ENCODE measurements at regions not wholly inside any gene's neighbourhood (a gene's known extent, or its start where the extent isn't known, plus 50 kb on each side); places are given as distances from the start of the nearest gene placed in this dataset.

- Mint-ChIP-seq H3K36me3 (ENCODE audit: insufficient read depth) (peaks cover 6% of the 10 kb centered on the region), H3K4me3 (no peak overlapping the region), H3K27ac (no peak overlapping the region), H3K9me3 (peaks cover 0 to 2% of the 10 kb centered on the region in 2 donors), H3K27me3 (no peaks in the 10 kb centered on the region), H3K4me1 (ENCODE audit: low read depth in 2 of 2) (no peaks in the 10 kb centered on the region)
- DNase-seq (no peak), ATAC-seq (replicated peaks) (no peak)
Observed at GRCh38 chr4:112860830-112861690, 188.4 kb upstream of the ANK2 start.

GRCh38 chr4:112861691-112862674 lies 187.5 kb upstream of the ANK2 start:
- ATAC-seq (replicated peaks) (no peak), DNase-seq (no peak)
- H3K36me3 Mint-ChIP-seq (ENCODE audit: insufficient read depth) = peaks cover 6% of the 10 kb centered on the region
- H3K4me3 Mint-ChIP-seq = no peak overlapping the region
- no peaks in the 10 kb centered on the region for H3K4me1 Mint-ChIP-seq (ENCODE audit: low read depth in 2 of 2)
- H3K9me3 Mint-ChIP-seq = peaks cover 0 to 2% of the 10 kb centered on the region in 2 donors
- no peaks in the 10 kb centered on the region for H3K27me3 Mint-ChIP-seq
- H3K27ac Mint-ChIP-seq = no peak overlapping the region

- Mint-ChIP-seq H3K27ac (no peak overlapping the region), H3K36me3 (ENCODE audit: insufficient read depth) (peaks cover 3% of the 10 kb centered on the region), H3K27me3 (no peaks in the 10 kb centered on the region), H3K4me1 (ENCODE audit: low read depth in 2 of 2) (no peaks in the 10 kb centered on the region), H3K9me3 (peaks cover 0 to 2% of the 10 kb centered on the region in 2 donors), H3K4me3 (no peak overlapping the region)
- ATAC-seq (replicated peaks) (no peak), DNase-seq (no peak)
Observed at GRCh38 chr4:112865443-112865842, 184.0 kb upstream of the ANK2 start.

- Mint-ChIP-seq H3K36me3 (ENCODE audit: insufficient read depth) (no peaks in the 10 kb centered on the region), H3K4me3 (no peak overlapping the region), H3K9me3 (no peaks in the 10 kb centered on the region), H3K27ac (no peak overlapping the region), H3K4me1 (ENCODE audit: low read depth in 2 of 2) (no peaks in the 10 kb centered on the region), H3K27me3 (peaks cover 0 to 6% of the 10 kb centered on the region in 2 donors)
- ATAC-seq (replicated peaks) = no peak
- no peak for DNase-seq
Observed at GRCh38 chr4:112876316-112876715, 173.1 kb upstream of the ANK2 start.

- no peak for ATAC-seq (replicated peaks)
Observed at GRCh38 chr4:112881842-112882241, 167.6 kb upstream of the ANK2 start.

GRCh38 chr4:112882286-112882685 lies 167.2 kb upstream of the ANK2 start:
- Mint-ChIP-seq H3K36me3 (ENCODE audit: insufficient read depth) (no peaks in the 10 kb centered on the region), H3K9me3 (no peaks in the 10 kb centered on the region), H3K4me1 (ENCODE audit: low read depth in 2 of 2) (no peaks in the 10 kb centered on the region), H3K27ac (no peak overlapping the region), H3K4me3 (no peak overlapping the region), H3K27me3 (peaks cover 0 to 6% of the 10 kb centered on the region in 2 donors)
- no peak for DNase-seq
- ATAC-seq (replicated peaks) = no peak

More at GRCh38 chr4:112881842-112882241, 167.6 kb upstream of the ANK2 start:
- H3K9me3 Mint-ChIP-seq = no peaks in the 10 kb centered on the region
- no peak for DNase-seq
- H3K27me3 Mint-ChIP-seq = peaks cover 0 to 10% of the 10 kb centered on the region in 2 donors
- H3K27ac Mint-ChIP-seq = no peak overlapping the region
- no peak overlapping the region for H3K4me3 Mint-ChIP-seq
- no peaks in the 10 kb centered on the region for H3K4me1 Mint-ChIP-seq (ENCODE audit: low read depth in 2 of 2)
- no peaks in the 10 kb centered on the region for H3K36me3 Mint-ChIP-seq (ENCODE audit: insufficient read depth)

GRCh38 chr4:112884406-112884805 lies 165.0 kb upstream of the ANK2 start:
- DNase-seq = no peak
- peaks cover 0 to 5% of the 10 kb centered on the region in 2 donors for H3K27me3 Mint-ChIP-seq
- H3K27ac Mint-ChIP-seq = no peak overlapping the region
- H3K9me3 Mint-ChIP-seq = no peaks in the 10 kb centered on the region
- no peaks in the 10 kb centered on the region for H3K36me3 Mint-ChIP-seq (ENCODE audit: insufficient read depth)
- ATAC-seq (replicated peaks) = no peak
- no peak overlapping the region for H3K4me3 Mint-ChIP-seq
- H3K4me1 Mint-ChIP-seq (ENCODE audit: low read depth in 2 of 2) = no peaks in the 10 kb centered on the region

- peaks cover 0 to 5% of the 10 kb centered on the region in 2 donors for H3K27me3 Mint-ChIP-seq
- H3K4me1 Mint-ChIP-seq (ENCODE audit: low read depth in 2 of 2) = no peaks in the 10 kb centered on the region
- no peak for ATAC-seq (replicated peaks)
- H3K4me3 Mint-ChIP-seq = no peak overlapping the region
- H3K9me3 Mint-ChIP-seq = no peaks in the 10 kb centered on the region
- H3K27ac Mint-ChIP-seq = no peak overlapping the region
- no peaks in the 10 kb centered on the region for H3K36me3 Mint-ChIP-seq (ENCODE audit: insufficient read depth)
- no peak for DNase-seq
Observed at GRCh38 chr4:112885897-112886296, 163.6 kb upstream of the ANK2 start.

GRCh38 chr4:112888622-112889021 lies 160.8 kb upstream of the ANK2 start:
- Mint-ChIP-seq H3K4me3 (no peak overlapping the region), H3K4me1 (ENCODE audit: low read depth in 2 of 2) (no peaks in the 10 kb centered on the region), H3K9me3 (no peaks in the 10 kb centered on the region), H3K27ac (no peak overlapping the region), H3K27me3 (no peaks in the 10 kb centered on the region), H3K36me3 (ENCODE audit: insufficient read depth) (no peaks in the 10 kb centered on the region)
- ATAC-seq (replicated peaks) (no peak), DNase-seq (no peak)

- no peaks in the 10 kb centered on the region for H3K4me1 Mint-ChIP-seq (ENCODE audit: low read depth in 2 of 2)
- H3K27ac Mint-ChIP-seq = no peak overlapping the region
- DNase-seq (no peak), ATAC-seq (replicated peaks) (no peak)
- no peaks in the 10 kb centered on the region for H3K9me3 Mint-ChIP-seq
- H3K27me3 Mint-ChIP-seq = no peaks in the 10 kb centered on the region
- H3K4me3 Mint-ChIP-seq = no peak overlapping the region
- H3K36me3 Mint-ChIP-seq (ENCODE audit: insufficient read depth) = no peaks in the 10 kb centered on the region
Observed at GRCh38 chr4:112889199-112889598, 160.3 kb upstream of the ANK2 start.

GRCh38 chr4:112889619-112890527 lies 159.6 kb upstream of the ANK2 start:
- DNase-seq (no peak), ATAC-seq (replicated peaks) (no peak)
- Mint-ChIP-seq H3K4me3 (no peak overlapping the region), H3K36me3 (ENCODE audit: insufficient read depth) (no peaks in the 10 kb centered on the region), H3K4me1 (ENCODE audit: low read depth in 2 of 2) (no peaks in the 10 kb centered on the region), H3K27me3 (no peaks in the 10 kb centered on the region), H3K9me3 (no peaks in the 10 kb centered on the region), H3K27ac (no peak overlapping the region)

GRCh38 chr4:112894480-112894879 lies 155.0 kb upstream of the ANK2 start:
- Mint-ChIP-seq H3K4me3 (no peak overlapping the region), H3K36me3 (ENCODE audit: insufficient read depth) (peaks cover 4% of the 10 kb centered on the region), H3K9me3 (no peaks in the 10 kb centered on the region), H3K4me1 (ENCODE audit: low read depth in 2 of 2) (peaks cover 0 to 3% of the 10 kb centered on the region in 2 donors), H3K27ac (no peak overlapping the region), H3K27me3 (no peaks in the 10 kb centered on the region)
- DNase-seq (no peak), ATAC-seq (replicated peaks) (no peak)

- peaks cover 0 to 3% of the 10 kb centered on the region in 2 donors for H3K4me1 Mint-ChIP-seq (ENCODE audit: low read depth in 2 of 2)
- H3K27me3 Mint-ChIP-seq = no peaks in the 10 kb centered on the region
- DNase-seq (no peak), ATAC-seq (replicated peaks) (no peak)
- H3K4me3 Mint-ChIP-seq = no peak overlapping the region
- no peaks in the 10 kb centered on the region for H3K9me3 Mint-ChIP-seq
- H3K36me3 Mint-ChIP-seq (ENCODE audit: insufficient read depth) = peaks cover 4% of the 10 kb centered on the region
- H3K27ac Mint-ChIP-seq = no peak overlapping the region
Observed at GRCh38 chr4:112894951-112895350, 154.5 kb upstream of the ANK2 start.

All from effector memory CD8-positive, alpha-beta T cell (primary cell).